ENCODE measurements at regions not wholly inside any gene's neighbourhood (a gene's known extent, or its start where the extent isn't known, plus 50 kb on each side); places are given as distances from the start of the nearest gene placed in this dataset.

DNA sequence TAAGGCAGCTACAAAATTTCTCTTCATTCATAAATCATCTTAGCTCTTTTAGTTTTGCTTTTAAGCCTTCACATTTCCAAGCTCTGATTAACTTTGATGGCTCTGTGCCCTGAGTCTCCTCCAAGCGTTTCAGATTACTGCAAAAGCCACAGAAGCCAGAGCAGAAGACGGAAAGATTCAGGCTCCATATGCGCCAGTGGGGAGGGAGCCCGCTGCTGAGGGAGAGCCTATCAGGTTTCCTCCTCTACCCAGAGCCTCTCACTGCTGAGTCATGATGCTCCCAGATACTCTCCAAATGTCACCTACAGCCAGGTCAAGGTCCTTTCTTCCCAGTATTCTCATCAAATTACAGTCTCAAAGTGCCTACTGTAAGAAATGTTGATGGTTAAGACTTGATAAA is 193.6 kb downstream of the RAP2A start (continued):
- TF ChIP-seq NANOG (IDR thresholded peaks at IDR 0.05; ENCODE audit: borderline replicate concordance) (no peak), ZNF331 (CRISPR knock-in tag; IDR thresholded peaks at IDR 0.05; ENCODE audit: low read depth) (no peak)

DNA sequence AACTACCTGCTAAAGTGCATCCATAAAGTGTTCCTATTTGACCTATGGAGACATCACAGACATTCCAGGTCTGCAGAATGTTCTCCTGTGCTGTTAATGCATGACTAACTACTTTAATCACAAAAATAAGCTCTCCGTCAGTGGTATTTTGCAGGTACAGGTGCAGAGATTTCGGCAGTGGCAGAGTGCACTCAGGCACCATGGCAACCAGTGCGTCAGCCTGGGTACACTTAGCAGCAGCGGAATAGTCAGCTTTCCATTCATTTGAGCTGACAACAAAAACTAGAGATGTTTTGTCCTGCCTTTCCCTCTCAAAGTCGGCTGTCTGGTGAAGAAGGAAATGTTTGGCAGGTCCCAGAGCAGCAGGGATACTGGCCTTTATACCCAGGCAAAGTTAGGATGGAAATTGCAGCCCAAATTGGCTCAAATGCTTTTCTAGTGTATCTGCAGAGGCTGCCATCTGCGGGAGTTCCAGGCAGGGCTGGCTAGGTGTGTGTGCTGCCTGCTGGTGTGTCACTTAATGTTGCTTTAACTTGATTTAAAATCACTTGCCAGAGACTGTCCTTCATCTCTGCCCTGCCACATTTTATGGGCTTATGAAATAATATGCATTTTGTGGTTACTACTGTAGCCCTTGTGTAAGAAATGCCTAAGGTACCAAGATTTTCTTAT is 195.8 kb downstream of the RAP2A start:
- Histone ChIP-seq H3K79me2 (replicated peaks; ENCODE audit: insufficient read depth) (no peaks in the 10 kb centered on the region), H2AFZ (no peak overlapping the region), H3K4me2 (no peak overlapping the region), H4K20me1 (replicated peaks; ENCODE audit: insufficient read depth) (no peaks in the 10 kb centered on the region), H3K27ac (ENCODE audit: low read depth) (no peak overlapping the region), H3K4me1 (ENCODE audit: insufficient read depth) (no peaks in the 10 kb centered on the region), H3K27me3 (ENCODE audit: insufficient read depth) (no peaks in the 10 kb centered on the region), H3K36me3 (ENCODE audit: insufficient read depth) (no peaks in the 10 kb centered on the region), H3K9me2 (ENCODE audit: insufficient read depth) (no peaks in the 10 kb centered on the region), H3F3A (replicated peaks; ENCODE audit: low read depth) (no peaks in the 10 kb centered on the region), H3K4me3 (no peak overlapping the region)
- H3K4me1 Mint-ChIP-seq, result peaks cover 5% of the 10 kb centered on the region; the same call in 2 of the 3 replicates
- H3K4me3 Mint-ChIP-seq, result no peak overlapping the region
- TF ChIP-seq EZH2 (IDR thresholded peaks at IDR 0.05; ENCODE audit: low read depth, unreplicated experiment) (no peak), NANOG (IDR thresholded peaks at IDR 0.05; ENCODE audit: borderline replicate concordance) (no peak), STAT1 (IDR thresholded peaks at IDR 0.05; ENCODE audit: unreplicated experiment) (no peak), ZNF331 (CRISPR knock-in tag; IDR thresholded peaks at IDR 0.05; ENCODE audit: low read depth) (no peak), POLR2AphosphoS5 (IDR thresholded peaks at IDR 0.05; ENCODE audit: low read depth) (no peak), CREB1 (CRISPR knock-in tag; IDR thresholded peaks at IDR 0.05; ENCODE audit: low read depth) (no peak), ZNF114 (CRISPR knock-in tag; IDR thresholded peaks at IDR 0.05) (no peak)
- TF ChIP-seq, protein P1, sequence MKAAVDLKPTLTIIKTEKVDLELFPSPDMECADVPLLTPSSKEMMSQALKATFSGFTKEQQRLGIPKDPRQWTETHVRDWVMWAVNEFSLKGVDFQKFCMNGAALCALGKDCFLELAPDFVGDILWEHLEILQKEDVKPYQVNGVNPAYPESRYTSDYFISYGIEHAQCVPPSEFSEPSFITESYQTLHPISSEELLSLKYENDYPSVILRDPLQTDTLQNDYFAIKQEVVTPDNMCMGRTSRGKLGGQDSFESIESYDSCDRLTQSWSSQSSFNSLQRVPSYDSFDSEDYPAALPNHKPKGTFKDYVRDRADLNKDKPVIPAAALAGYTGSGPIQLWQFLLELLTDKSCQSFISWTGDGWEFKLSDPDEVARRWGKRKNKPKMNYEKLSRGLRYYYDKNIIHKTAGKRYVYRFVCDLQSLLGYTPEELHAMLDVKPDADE (IDR thresholded peaks at IDR 0.05), result no peak
- TF ChIP-seq, protein P2, sequence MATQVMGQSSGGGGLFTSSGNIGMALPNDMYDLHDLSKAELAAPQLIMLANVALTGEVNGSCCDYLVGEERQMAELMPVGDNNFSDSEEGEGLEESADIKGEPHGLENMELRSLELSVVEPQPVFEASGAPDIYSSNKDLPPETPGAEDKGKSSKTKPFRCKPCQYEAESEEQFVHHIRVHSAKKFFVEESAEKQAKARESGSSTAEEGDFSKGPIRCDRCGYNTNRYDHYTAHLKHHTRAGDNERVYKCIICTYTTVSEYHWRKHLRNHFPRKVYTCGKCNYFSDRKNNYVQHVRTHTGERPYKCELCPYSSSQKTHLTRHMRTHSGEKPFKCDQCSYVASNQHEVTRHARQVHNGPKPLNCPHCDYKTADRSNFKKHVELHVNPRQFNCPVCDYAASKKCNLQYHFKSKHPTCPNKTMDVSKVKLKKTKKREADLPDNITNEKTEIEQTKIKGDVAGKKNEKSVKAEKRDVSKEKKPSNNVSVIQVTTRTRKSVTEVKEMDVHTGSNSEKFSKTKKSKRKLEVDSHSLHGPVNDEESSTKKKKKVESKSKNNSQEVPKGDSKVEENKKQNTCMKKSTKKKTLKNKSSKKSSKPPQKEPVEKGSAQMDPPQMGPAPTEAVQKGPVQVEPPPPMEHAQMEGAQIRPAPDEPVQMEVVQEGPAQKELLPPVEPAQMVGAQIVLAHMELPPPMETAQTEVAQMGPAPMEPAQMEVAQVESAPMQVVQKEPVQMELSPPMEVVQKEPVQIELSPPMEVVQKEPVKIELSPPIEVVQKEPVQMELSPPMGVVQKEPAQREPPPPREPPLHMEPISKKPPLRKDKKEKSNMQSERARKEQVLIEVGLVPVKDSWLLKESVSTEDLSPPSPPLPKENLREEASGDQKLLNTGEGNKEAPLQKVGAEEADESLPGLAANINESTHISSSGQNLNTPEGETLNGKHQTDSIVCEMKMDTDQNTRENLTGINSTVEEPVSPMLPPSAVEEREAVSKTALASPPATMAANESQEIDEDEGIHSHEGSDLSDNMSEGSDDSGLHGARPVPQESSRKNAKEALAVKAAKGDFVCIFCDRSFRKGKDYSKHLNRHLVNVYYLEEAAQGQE (IDR thresholded peaks at IDR 0.05; ENCODE audit: unreplicated experiment), result no peak
- TF ChIP-seq, protein P3, sequence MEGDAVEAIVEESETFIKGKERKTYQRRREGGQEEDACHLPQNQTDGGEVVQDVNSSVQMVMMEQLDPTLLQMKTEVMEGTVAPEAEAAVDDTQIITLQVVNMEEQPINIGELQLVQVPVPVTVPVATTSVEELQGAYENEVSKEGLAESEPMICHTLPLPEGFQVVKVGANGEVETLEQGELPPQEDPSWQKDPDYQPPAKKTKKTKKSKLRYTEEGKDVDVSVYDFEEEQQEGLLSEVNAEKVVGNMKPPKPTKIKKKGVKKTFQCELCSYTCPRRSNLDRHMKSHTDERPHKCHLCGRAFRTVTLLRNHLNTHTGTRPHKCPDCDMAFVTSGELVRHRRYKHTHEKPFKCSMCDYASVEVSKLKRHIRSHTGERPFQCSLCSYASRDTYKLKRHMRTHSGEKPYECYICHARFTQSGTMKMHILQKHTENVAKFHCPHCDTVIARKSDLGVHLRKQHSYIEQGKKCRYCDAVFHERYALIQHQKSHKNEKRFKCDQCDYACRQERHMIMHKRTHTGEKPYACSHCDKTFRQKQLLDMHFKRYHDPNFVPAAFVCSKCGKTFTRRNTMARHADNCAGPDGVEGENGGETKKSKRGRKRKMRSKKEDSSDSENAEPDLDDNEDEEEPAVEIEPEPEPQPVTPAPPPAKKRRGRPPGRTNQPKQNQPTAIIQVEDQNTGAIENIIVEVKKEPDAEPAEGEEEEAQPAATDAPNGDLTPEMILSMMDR (conservative IDR thresholded peaks at IDR 0.05; ENCODE audit: low read depth in 2 of 2), result no peak
- TF ChIP-seq, protein P4, sequence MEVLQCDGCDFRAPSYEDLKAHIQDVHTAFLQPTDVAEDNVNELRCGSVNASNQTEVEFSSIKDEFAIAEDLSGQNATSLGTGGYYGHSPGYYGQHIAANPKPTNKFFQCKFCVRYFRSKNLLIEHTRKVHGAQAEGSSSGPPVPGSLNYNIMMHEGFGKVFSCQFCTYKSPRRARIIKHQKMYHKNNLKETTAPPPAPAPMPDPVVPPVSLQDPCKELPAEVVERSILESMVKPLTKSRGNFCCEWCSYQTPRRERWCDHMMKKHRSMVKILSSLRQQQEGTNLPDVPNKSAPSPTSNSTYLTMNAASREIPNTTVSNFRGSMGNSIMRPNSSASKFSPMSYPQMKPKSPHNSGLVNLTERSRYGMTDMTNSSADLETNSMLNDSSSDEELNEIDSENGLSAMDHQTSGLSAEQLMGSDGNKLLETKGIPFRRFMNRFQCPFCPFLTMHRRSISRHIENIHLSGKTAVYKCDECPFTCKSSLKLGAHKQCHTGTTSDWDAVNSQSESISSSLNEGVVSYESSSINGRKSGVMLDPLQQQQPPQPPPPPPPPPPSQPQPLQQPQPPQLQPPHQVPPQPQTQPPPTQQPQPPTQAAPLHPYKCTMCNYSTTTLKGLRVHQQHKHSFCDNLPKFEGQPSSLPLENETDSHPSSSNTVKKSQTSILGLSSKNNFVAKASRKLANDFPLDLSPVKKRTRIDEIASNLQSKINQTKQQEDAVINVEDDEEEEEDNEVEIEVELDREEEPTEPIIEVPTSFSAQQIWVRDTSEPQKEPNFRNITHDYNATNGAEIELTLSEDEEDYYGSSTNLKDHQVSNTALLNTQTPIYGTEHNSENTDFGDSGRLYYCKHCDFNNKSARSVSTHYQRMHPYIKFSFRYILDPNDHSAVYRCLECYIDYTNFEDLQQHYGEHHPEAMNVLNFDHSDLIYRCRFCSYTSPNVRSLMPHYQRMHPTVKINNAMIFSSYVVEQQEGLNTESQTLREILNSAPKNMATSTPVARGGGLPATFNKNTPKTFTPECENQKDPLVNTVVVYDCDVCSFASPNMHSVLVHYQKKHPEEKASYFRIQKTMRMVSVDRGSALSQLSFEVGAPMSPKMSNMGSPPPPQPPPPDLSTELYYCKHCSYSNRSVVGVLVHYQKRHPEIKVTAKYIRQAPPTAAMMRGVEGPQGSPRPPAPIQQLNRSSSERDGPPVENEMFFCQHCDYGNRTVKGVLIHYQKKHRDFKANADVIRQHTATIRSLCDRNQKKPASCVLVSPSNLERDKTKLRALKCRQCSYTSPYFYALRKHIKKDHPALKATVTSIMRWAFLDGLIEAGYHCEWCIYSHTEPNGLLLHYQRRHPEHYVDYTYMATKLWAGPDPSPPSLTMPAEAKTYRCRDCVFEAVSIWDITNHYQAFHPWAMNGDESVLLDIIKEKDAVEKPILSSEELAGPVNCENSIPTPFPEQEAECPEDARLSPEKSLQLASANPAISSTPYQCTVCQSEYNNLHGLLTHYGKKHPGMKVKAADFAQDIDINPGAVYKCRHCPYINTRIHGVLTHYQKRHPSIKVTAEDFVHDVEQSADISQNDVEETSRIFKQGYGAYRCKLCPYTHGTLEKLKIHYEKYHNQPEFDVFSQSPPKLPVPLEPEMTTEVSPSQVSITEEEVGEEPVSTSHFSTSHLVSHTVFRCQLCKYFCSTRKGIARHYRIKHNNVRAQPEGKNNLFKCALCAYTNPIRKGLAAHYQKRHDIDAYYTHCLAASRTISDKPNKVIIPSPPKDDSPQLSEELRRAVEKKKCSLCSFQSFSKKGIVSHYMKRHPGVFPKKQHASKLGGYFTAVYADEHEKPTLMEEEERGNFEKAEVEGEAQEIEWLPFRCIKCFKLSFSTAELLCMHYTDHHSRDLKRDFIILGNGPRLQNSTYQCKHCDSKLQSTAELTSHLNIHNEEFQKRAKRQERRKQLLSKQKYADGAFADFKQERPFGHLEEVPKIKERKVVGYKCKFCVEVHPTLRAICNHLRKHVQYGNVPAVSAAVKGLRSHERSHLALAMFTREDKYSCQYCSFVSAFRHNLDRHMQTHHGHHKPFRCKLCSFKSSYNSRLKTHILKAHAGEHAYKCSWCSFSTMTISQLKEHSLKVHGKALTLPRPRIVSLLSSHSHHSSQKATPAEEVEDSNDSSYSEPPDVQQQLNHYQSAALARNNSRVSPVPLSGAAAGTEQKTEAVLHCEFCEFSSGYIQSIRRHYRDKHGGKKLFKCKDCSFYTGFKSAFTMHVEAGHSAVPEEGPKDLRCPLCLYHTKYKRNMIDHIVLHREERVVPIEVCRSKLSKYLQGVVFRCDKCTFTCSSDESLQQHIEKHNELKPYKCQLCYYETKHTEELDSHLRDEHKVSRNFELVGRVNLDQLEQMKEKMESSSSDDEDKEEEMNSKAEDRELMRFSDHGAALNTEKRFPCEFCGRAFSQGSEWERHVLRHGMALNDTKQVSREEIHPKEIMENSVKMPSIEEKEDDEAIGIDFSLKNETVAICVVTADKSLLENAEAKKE (CRISPR knock-in tag; IDR thresholded peaks at IDR 0.05), result no peak
- H3K9me3 Mint-ChIP-seq, result peaks cover 14% of the 10 kb centered on the region
- DNase-seq (ENCODE audit: low spot score), result no peak
- no peak overlapping the region for H3K27ac Mint-ChIP-seq
- peaks cover 2% of the 10 kb centered on the region for H3K27me3 Mint-ChIP-seq (ENCODE audit: insufficient read depth, low read depth, poor library complexity)
- no peak for ATAC-seq
- peaks cover 3% of the 10 kb centered on the region; the same call in 2 of the 3 replicates for H3K36me3 Mint-ChIP-seq (ENCODE audit: low read depth)
